ENCODE measurements at regions not wholly inside any gene's neighbourhood (a gene's known extent, or its start where the extent isn't known, plus 50 kb on each side); places are given as distances from the start of the nearest gene placed in this dataset.

DNA sequence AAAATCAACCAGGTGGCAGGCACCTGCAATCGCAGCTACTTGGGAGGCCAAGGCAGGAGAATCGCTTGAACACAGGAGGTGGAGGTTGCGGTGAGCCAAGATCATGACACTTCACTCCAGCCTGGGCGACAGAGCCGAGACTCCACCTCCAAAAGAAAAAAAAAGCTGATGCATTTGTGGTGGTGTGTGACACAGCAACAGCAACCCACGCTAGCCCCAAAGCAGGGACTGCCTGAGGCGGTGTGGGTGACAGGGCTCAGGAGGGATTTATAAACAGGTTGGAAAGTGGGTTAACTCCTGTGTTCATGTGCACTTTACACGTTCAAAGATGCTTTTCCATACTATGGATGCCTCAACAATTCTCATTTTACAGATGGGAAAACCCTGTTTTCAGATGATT is 395.9 kb upstream of the PODXL start:
- POLR2A ChIA-PET: interaction anchor here (0.6 kb wide), 1 partner anchor 341 kb away, joined by 3 read pairs; no protein-coding TSS in a partner anchor
- TF ChIP-seq FOXA1 (IDR thresholded peaks at IDR 0.05) (no peak), FOXM1 (IDR thresholded peaks at IDR 0.05; ENCODE audit: borderline replicate concordance) (no peak), SUZ12 (IDR thresholded peaks at IDR 0.05) (no peak), CTBP1 (IDR thresholded peaks at IDR 0.05; ENCODE audit: borderline replicate concordance) (no peak), ARNT (IDR thresholded peaks at IDR 0.05) (no peak), ELF4 (IDR thresholded peaks at IDR 0.05) (no peak), TARDBP (IDR thresholded peaks at IDR 0.05) (no peak), FOXK2 (IDR thresholded peaks at IDR 0.05) (no peak), SP1 (IDR thresholded peaks at IDR 0.05) (no peak), BHLHE40 (IDR thresholded peaks at IDR 0.05; ENCODE audit: borderline replicate concordance) (no peak), HDGF (IDR thresholded peaks at IDR 0.05; ENCODE audit: borderline replicate concordance) (no peak), L3MBTL2 (conservative IDR thresholded peaks at IDR 0.05) (no peak), ZNF384 (IDR thresholded peaks at IDR 0.05) (no peak), LEF1 (IDR thresholded peaks at IDR 0.05; ENCODE audit: borderline replicate concordance) (no peak), NFRKB (IDR thresholded peaks at IDR 0.05) (no peak)
- TF ChIP-seq, protein P1, sequence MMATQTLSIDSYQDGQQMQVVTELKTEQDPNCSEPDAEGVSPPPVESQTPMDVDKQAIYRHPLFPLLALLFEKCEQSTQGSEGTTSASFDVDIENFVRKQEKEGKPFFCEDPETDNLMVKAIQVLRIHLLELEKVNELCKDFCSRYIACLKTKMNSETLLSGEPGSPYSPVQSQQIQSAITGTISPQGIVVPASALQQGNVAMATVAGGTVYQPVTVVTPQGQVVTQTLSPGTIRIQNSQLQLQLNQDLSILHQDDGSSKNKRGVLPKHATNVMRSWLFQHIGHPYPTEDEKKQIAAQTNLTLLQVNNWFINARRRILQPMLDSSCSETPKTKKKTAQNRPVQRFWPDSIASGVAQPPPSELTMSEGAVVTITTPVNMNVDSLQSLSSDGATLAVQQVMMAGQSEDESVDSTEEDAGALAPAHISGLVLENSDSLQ (IDR thresholded peaks at IDR 0.05): no peak
- CTCF ChIA-PET: no interaction called here

DNA sequence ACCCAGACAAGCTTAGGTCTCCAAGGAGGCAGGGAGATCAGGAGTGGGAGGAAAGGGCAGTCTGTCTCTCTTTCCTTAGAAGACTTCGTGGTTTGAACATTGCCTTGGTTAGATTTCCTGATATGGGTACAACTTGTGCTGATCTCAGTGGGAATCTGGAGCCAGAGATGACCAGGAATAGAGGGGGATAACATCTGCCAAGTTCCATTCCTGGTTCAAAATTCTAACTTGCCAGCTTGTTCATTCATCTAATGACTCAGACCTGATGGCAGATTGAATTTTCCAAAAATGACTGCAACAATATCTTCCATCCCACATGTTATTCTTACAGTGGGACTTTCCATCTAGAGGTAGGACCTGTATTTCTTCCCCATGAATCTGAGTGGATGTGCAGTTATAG is 394.3 kb upstream of the PODXL start:
- DNase-seq (ENCODE audit: extremely low spot score): no peak
- ChIA-PET POLR2A (no interaction called here), CTCF (no interaction called here)
- no peak for TF ChIP-seq SUZ12 (IDR thresholded peaks at IDR 0.05)
- no peak for TF ChIP-seq TARDBP (IDR thresholded peaks at IDR 0.05)
- TF ChIP-seq L3MBTL2 (conservative IDR thresholded peaks at IDR 0.05): no peak
- no peak for TF ChIP-seq ARNT (IDR thresholded peaks at IDR 0.05)
- no peak for TF ChIP-seq FOXA1 (IDR thresholded peaks at IDR 0.05)
- TF ChIP-seq BHLHE40 (IDR thresholded peaks at IDR 0.05; ENCODE audit: borderline replicate concordance): no peak

More for the DNA sequence above, 395.9 kb upstream of the PODXL start:
- no peak for DNase-seq (ENCODE audit: extremely low spot score)

DNA sequence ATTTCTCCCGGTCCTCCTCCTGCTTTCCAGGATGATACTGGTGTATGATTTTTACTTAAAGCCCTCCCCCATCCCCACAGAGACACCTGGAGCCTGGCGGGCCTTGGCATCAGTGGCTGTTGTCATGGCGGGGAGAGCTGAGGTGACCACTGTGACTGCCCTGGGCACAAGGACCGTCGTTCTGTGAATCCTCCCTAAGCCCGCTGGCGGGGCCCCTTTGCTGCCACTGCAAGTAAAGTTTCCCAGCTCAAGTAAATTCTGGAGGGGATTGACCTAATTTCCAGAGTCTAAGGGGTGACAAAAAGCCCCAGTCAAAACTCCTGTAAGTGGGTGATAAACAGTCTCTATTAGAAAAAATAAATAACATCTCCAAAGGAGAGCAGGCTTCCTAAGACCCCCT is 393.2 kb upstream of the PODXL start:
- DNase-seq (ENCODE audit: extremely low spot score): no peak
- no peak for TF ChIP-seq ELF4 (IDR thresholded peaks at IDR 0.05)
- TF ChIP-seq CTBP1 (IDR thresholded peaks at IDR 0.05; ENCODE audit: borderline replicate concordance): no peak
- TF ChIP-seq, protein P1 (IDR thresholded peaks at IDR 0.05): no peak
- TF ChIP-seq LEF1 (IDR thresholded peaks at IDR 0.05; ENCODE audit: borderline replicate concordance): no peak
- TF ChIP-seq SP1 (IDR thresholded peaks at IDR 0.05): no peak
- no peak for TF ChIP-seq NFRKB (IDR thresholded peaks at IDR 0.05)
- no peak for TF ChIP-seq SUZ12 (IDR thresholded peaks at IDR 0.05)
- no peak for TF ChIP-seq TARDBP (IDR thresholded peaks at IDR 0.05)
- CTCF ChIA-PET: interaction anchor here (1.2 kb wide), 1 partner anchor 299 kb away, joined by 9 read pairs; no protein-coding TSS in a partner anchor
- POLR2A ChIA-PET: no interaction called here

DNA sequence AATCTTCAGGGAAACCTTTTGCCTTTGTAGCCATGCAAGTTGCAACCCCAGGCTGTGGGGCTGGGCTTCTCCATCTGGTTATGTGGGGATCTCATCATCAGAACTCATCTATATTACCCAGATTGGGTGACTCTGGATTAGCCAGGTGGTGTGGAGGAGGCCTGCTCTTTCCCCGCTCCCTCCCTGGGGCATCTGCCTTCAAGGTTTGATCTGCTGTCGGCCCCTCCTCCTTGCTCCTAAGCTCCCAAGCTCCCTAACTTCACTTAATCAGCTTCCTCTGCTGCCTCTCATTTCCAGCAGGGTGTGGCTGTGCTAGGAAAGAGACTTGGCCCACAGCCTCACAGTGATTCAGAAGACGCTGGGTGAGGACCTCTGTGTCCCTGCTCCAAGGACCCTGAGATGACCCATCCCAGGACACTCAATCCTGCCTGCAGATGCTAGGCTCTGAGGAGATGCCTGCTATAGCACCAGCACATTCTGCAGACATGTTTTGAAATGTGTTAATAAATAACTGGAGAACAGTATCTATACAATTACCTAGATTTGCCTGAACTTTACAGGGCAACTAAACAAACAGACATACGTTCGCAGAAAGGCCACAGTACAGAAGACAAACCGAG is 392.1 kb upstream of the PODXL start:
- ChIA-PET POLR2A (no interaction called here), CTCF (no interaction called here)
- no peak for DNase-seq (ENCODE audit: extremely low spot score)
- TF ChIP-seq CTBP1 (IDR thresholded peaks at IDR 0.05; ENCODE audit: borderline replicate concordance) (no peak), BHLHE40 (IDR thresholded peaks at IDR 0.05; ENCODE audit: borderline replicate concordance) (no peak), LEF1 (IDR thresholded peaks at IDR 0.05; ENCODE audit: borderline replicate concordance) (no peak), TARDBP (IDR thresholded peaks at IDR 0.05) (no peak), FOXA1 (IDR thresholded peaks at IDR 0.05) (no peak), ARNT (IDR thresholded peaks at IDR 0.05) (no peak), ZNF384 (IDR thresholded peaks at IDR 0.05) (no peak), FOXM1 (IDR thresholded peaks at IDR 0.05; ENCODE audit: borderline replicate concordance) (no peak), ELF4 (IDR thresholded peaks at IDR 0.05) (no peak)

DNA sequence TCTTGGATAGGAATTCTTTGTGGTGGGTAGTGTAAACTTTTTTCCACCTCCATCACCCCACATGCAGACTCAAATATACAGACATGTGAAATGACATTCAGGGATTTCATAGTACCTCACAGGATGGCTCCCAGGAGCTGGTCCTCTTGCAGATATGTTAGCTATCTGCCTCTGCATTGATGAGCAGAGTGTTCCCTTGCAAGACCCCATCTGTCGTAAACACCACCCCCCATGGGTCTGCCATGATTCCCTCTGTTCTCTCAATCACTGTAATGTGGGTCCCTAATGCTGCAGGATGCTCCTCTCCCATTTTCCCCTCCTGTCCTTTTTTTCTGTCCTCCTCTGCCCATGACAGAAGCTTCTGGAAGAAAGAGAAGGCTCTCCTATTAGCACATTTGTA is 391.2 kb upstream of the PODXL start:
- CTCF ChIA-PET: interaction anchor here (0.7 kb wide), 1 partner anchor 183 kb away, joined by 3 read pairs; no protein-coding TSS in a partner anchor
- POLR2A ChIA-PET: no interaction called here
- TF ChIP-seq NFRKB (IDR thresholded peaks at IDR 0.05) (no peak), ARNT (IDR thresholded peaks at IDR 0.05) (no peak)
- no peak for DNase-seq (ENCODE audit: extremely low spot score)

DNA sequence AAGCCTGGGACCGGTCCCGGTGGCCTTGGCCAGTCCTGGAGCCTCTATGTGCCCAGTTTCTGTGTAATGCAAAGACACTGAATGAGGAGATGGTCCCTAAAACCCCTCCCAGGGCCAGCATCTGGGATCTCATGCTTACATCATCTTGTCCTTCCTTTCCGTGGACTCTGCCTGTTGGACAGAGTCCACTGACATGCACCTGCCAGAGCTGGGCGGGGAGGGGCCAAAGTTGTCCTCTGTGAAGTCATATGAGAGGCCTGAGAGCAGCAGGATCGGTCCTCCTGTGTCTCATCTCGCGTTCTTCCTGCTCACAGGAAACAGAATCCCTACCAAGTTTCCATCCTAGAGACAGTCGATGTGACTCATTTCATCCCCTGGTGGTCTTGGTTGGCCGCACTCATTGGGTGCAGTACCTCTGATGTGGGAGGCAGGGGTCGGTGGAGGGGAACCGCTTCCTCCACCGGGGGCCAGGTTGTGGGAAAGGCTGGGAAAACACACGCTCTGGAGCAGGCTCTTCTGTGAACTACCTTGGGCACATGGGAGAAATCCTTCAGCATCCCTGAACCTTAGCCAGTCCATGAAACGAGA is 389.6 kb upstream of the PODXL start:
- ChIA-PET CTCF (interaction anchor here (1.1 to 1.7 kb wide), 5 partner anchors 18 to 310 kb away, joined by 3 to 4 read pairs (median 4); no protein-coding TSS in a partner anchor), POLR2A (no interaction called here)
- no peak for DNase-seq (ENCODE audit: extremely low spot score)
- TF ChIP-seq FOXK2 (IDR thresholded peaks at IDR 0.05) (no peak), SUZ12 (IDR thresholded peaks at IDR 0.05) (no peak), BHLHE40 (IDR thresholded peaks at IDR 0.05; ENCODE audit: borderline replicate concordance) (no peak), FOXA1 (IDR thresholded peaks at IDR 0.05) (no peak), TARDBP (IDR thresholded peaks at IDR 0.05) (no peak)

DNA sequence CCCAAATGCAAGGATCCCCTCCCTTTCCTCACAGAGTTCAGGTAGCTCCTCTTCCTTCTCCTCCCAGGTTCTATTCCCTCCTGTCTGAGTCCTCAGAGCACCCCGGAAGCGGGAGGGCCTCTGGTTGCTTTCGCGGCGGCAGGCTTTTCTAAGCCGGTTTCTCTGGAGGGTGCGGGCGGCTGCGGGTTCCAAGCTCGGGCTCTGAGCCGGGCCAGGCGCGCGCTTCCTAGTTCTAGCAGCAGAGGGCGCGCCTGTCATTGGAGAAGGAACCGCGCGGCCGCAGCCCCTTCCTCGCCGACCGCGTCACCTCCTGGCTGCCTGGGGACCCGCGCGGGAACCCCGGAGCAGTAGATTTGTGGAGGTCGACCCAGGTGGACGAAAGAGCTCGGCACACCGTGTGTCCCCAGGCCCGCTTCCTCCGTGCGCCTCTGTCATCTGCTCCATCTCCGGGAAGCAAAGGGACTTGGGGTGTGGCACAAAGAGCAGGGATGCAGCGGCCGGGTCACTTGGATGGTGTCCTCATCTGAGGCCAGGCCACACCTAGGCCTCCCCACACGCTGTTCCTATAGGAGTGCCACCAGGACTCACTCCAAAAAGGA is 389.0 kb upstream of the PODXL start:
- CTCF ChIA-PET: interaction anchor here (1.0 to 1.7 kb wide), 7 partner anchors 11 to 311 kb away, joined by 3 to 4 read pairs (median 3); no protein-coding TSS in a partner anchor
- POLR2A ChIA-PET: no interaction called here
- TF ChIP-seq CTBP1 (IDR thresholded peaks at IDR 0.05; ENCODE audit: borderline replicate concordance) (no peak), FOXK2 (IDR thresholded peaks at IDR 0.05) (no peak), L3MBTL2 (conservative IDR thresholded peaks at IDR 0.05) (no peak), FOXM1 (IDR thresholded peaks at IDR 0.05; ENCODE audit: borderline replicate concordance) (no peak), BHLHE40 (IDR thresholded peaks at IDR 0.05; ENCODE audit: borderline replicate concordance) (no peak), FOXA1 (IDR thresholded peaks at IDR 0.05) (no peak), TARDBP (IDR thresholded peaks at IDR 0.05) (no peak), NFRKB (IDR thresholded peaks at IDR 0.05) (no peak), LEF1 (IDR thresholded peaks at IDR 0.05; ENCODE audit: borderline replicate concordance) (no peak), SUZ12 (IDR thresholded peaks at IDR 0.05) (no peak), ARNT (IDR thresholded peaks at IDR 0.05) (no peak), ZNF384 (IDR thresholded peaks at IDR 0.05) (no peak), HDGF (IDR thresholded peaks at IDR 0.05; ENCODE audit: borderline replicate concordance) (no peak), SP1 (IDR thresholded peaks at IDR 0.05) (no peak)
- TF ChIP-seq, protein P1 (IDR thresholded peaks at IDR 0.05): no peak
- peak; percentile 82 for DNase-seq (ENCODE audit: extremely low spot score)
